CD8-positive, alpha-beta memory T cell (primary cell): ENCODE measurements at regions not wholly inside any gene's neighbourhood (a gene's known extent, or its start where the extent isn't known, plus 50 kb on each side); places are given as distances from the start of the nearest gene placed in this dataset.

Experiments
- CTCF ChIA-PET: fragments of 350-600 bp; sonication (Branson Sonifier 250); formaldehyde crosslinking; loops from one replicate; lab custom pipeline; 2021; ENCODE audit warnings: antibody characterized with exemption; lab: Charles Lee
- POLR2A ChIA-PET: fragments of 350-600 bp; sonication (Branson Sonifier 250); formaldehyde crosslinking; loops from one replicate; lab custom pipeline; 2021; ENCODE audit warnings: antibody characterized with exemption; lab: Charles Lee
- DNase-seq, 5 donors: peaks; one replicate each; pipeline versions ENCODE4 v3.0.0 to v3.0.0-alpha.2; 2020 to 2022; ENCODE audit warnings: mixed read lengths in 1 of 5
- H3K27ac ChIP-seq: one replicate; pipeline ENCODE4 v1.7.0; 2013; ENCODE audit warnings: low read depth, mild to moderate bottlenecking, low read length, moderate library complexity
- H3K27me3 ChIP-seq: 2 replicates; pipeline ENCODE4 v1.7.0; 2013; ENCODE audit warnings: low read length, mild to moderate bottlenecking; ENCODE audit not compliant: insufficient read depth, poor library complexity, severe bottlenecking
- H3K36me3 ChIP-seq: 2 replicates; pipeline ENCODE4 v1.7.0; 2013; ENCODE audit warnings: mild to moderate bottlenecking, low read length, moderate library complexity; ENCODE audit not compliant: insufficient read depth
- H3K4me1 ChIP-seq: 2 replicates; pipeline ENCODE4 v1.7.0; 2013; ENCODE audit warnings: mild to moderate bottlenecking, low read length, moderate library complexity; ENCODE audit not compliant: insufficient read depth
- H3K4me3 ChIP-seq: 2 replicates; pipeline ENCODE4 v1.7.0; 2013; ENCODE audit warnings: mild to moderate bottlenecking, low read length
- H3K9me3 ChIP-seq: 2 replicates; pipeline ENCODE4 v1.7.0; 2013; ENCODE audit warnings: mild to moderate bottlenecking, low read length
- H3K27ac Mint-ChIP-seq, 8 donors: one replicate each; pipeline ENCODE4 v1.8.0; 2020 to 2021; ENCODE audit warnings: mixed read lengths in 8 of 8, mild to moderate bottlenecking in 6 of 8, inconsistent platforms in 3 of 8, moderate library complexity in 3 of 8
- H3K27me3 Mint-ChIP-seq, 2 donors: one replicate each; pipeline ENCODE4 v1.8.0; 2020 to 2021; ENCODE audit warnings: mixed read lengths in 2 of 2, mild to moderate bottlenecking in 1 of 2, moderate library complexity in 1 of 2
- H3K36me3 Mint-ChIP-seq, 3 donors: one replicate each; pipeline ENCODE4 v1.8.0; 2020 to 2021; ENCODE audit warnings: mixed read lengths in 3 of 3, inconsistent platforms in 1 of 3, mild to moderate bottlenecking in 1 of 3
- H3K4me1 Mint-ChIP-seq, 3 donors: one replicate each; pipeline ENCODE4 v1.8.0; 2020 to 2021; ENCODE audit warnings: mixed read lengths in 3 of 3, inconsistent platforms in 1 of 3, mild to moderate bottlenecking in 1 of 3
- H3K4me3 Mint-ChIP-seq, 7 donors: one replicate each; pipeline ENCODE4 v1.8.0; 2020 to 2021; ENCODE audit warnings: mixed read lengths in 7 of 7, mild to moderate bottlenecking in 6 of 7, moderate library complexity in 4 of 7, inconsistent platforms in 2 of 7
- H3K9me3 Mint-ChIP-seq, 5 donors: one replicate each; pipeline ENCODE4 v1.8.0; 2020 to 2022; ENCODE audit warnings: mixed read lengths in 5 of 5, mild to moderate bottlenecking in 3 of 5, moderate library complexity in 2 of 5, inconsistent platforms in 1 of 5

DNA sequence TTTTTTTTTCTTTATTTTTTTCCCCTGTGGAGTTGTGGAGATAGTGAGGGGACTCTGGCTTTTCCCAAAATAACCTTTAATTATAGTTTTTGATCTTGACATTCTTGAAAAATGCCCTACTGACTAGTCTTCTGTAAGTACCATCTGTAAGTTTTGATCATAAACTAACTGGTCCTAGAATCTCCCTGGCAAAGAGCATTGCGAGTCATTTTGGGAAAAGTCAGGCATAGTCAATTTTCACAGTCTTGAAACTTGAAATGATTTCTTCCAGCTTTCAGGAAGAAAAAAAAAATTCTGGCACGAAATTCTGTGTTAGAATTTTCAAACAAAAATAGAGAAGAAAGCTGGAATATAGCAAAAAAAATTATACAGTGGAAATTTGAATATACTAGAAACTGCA, 181.2 kb upstream of the SNX7 start:
- Mint-ChIP-seq H3K4me3 (no peak overlapping the region), H3K27me3 (peaks cover 11 to 25% of the 10 kb centered on the region in 2 donors), H3K4me1 (no peaks in the 10 kb centered on the region), H3K27ac (no peak overlapping the region), H3K36me3 (no peaks in the 10 kb centered on the region), H3K9me3 (no peaks in the 10 kb centered on the region)
- Histone ChIP-seq H3K27ac (no peak overlapping the region), H3K4me1 (no peaks in the 10 kb centered on the region), H3K27me3 (no peaks in the 10 kb centered on the region), H3K4me3 (no peak overlapping the region), H3K9me3 (no peaks in the 10 kb centered on the region), H3K36me3 (no peaks in the 10 kb centered on the region)
- no peak for DNase-seq
- ChIA-PET POLR2A (no interaction called here), CTCF (no interaction called here)

DNA sequence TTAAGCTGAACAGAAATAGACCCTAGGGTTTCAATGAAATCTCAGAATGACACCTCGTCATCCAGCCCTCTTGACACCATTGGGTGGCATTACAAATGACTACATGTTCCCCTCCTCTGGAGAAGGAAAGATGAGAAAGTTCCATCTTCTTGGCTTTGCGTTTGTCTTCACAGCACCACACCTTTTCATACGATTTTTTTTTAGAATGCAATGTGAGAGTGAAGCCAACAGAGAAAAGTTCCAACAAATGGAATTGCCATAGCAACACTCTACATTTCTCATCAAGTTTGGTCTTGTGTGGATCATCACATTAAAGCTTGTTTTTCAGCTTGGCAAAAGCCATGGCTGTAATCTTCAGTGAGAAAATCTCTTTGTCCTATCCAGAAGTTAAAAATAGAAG, 183.4 kb upstream of the SNX7 start:
- Histone ChIP-seq H3K36me3 (no peaks in the 10 kb centered on the region), H3K4me3 (no peak overlapping the region), H3K4me1 (no peaks in the 10 kb centered on the region), H3K9me3 (no peaks in the 10 kb centered on the region), H3K27ac (no peak overlapping the region), H3K27me3 (no peaks in the 10 kb centered on the region)
- H3K36me3 Mint-ChIP-seq: no peaks in the 10 kb centered on the region
- H3K4me1 Mint-ChIP-seq: no peaks in the 10 kb centered on the region
- no peaks in the 10 kb centered on the region for H3K9me3 Mint-ChIP-seq
- ChIA-PET CTCF (no interaction called here), POLR2A (no interaction called here)
- H3K4me3 Mint-ChIP-seq: no peak overlapping the region
- no peak for DNase-seq
- no peak overlapping the region for H3K27ac Mint-ChIP-seq
- H3K27me3 Mint-ChIP-seq: peaks cover 11 to 25% of the 10 kb centered on the region in 2 donors

DNA sequence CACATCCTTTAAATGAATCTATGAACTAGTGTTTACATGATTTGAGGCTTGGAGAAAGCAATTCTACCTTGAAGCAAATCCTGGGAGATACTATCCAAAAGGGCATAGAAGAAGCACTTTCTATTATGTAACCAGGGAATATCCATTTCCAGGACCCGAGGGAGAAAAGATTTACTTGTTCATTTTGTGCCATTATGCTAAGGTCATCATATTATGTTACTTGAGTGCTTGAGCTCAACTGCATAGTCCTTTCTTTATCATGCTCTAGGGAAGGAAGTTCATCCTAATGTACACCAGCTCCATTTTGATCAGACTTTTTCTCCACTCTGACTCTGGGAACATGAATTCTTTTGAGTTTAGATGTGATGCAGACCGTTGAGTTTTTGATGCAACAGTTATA, 188.6 kb upstream of the SNX7 start:
- CTCF ChIA-PET: interaction anchor here (0.6 kb wide), 1 partner anchor 1087 kb away, joined by 3 read pairs; no protein-coding TSS in a partner anchor
- H3K27ac ChIP-seq: no peak overlapping the region
- H3K27me3 ChIP-seq: no peaks in the 10 kb centered on the region
- DNase-seq: no peak
- H3K36me3 ChIP-seq: no peaks in the 10 kb centered on the region
- H3K4me3 ChIP-seq: no peak overlapping the region
- POLR2A ChIA-PET: no interaction called here
- H3K27ac Mint-ChIP-seq: no peak overlapping the region
- no peaks in the 10 kb centered on the region for H3K4me1 ChIP-seq
- no peaks in the 10 kb centered on the region for H3K9me3 Mint-ChIP-seq
- no peak overlapping the region for H3K4me3 Mint-ChIP-seq
- H3K9me3 ChIP-seq: no peaks in the 10 kb centered on the region
- H3K36me3 Mint-ChIP-seq: no peaks in the 10 kb centered on the region
- no peaks in the 10 kb centered on the region for H3K4me1 Mint-ChIP-seq
- H3K27me3 Mint-ChIP-seq: peaks cover 0 to 9% of the 10 kb centered on the region in 2 donors

DNA sequence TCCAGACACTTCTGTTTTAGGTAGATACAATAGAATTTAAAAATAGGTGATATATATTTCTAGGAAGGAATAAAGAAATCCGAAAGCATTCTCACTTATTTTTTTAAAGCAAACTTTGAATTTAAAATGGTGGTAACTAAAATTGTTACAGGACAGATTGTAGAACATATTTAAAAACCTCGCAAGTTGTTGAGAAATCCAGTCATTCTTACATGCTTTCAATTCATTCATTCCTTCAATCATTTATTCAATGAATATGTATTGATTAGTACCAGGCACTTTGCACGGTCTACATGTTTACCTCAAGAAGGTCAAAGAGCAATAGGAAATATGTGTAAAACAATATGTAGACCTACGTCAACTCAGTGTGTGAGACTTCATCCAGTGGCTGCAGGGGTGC, 189.9 kb upstream of the SNX7 start:
- DNase-seq: no peak
- Histone ChIP-seq H3K4me1 (no peaks in the 10 kb centered on the region), H3K27me3 (no peaks in the 10 kb centered on the region), H3K9me3 (no peaks in the 10 kb centered on the region), H3K27ac (no peak overlapping the region), H3K4me3 (no peak overlapping the region), H3K36me3 (no peaks in the 10 kb centered on the region)
- Mint-ChIP-seq H3K4me1 (peaks cover 0 to 2% (median 0%) of the 10 kb centered on the region in 3 donors), H3K9me3 (no peaks in the 10 kb centered on the region), H3K4me3 (no peak overlapping the region), H3K27ac (no peak overlapping the region), H3K36me3 (no peaks in the 10 kb centered on the region), H3K27me3 (peaks cover under 1 to 4% of the 10 kb centered on the region in 2 donors)
- POLR2A ChIA-PET: no interaction called here
- CTCF ChIA-PET: no interaction called here

DNA sequence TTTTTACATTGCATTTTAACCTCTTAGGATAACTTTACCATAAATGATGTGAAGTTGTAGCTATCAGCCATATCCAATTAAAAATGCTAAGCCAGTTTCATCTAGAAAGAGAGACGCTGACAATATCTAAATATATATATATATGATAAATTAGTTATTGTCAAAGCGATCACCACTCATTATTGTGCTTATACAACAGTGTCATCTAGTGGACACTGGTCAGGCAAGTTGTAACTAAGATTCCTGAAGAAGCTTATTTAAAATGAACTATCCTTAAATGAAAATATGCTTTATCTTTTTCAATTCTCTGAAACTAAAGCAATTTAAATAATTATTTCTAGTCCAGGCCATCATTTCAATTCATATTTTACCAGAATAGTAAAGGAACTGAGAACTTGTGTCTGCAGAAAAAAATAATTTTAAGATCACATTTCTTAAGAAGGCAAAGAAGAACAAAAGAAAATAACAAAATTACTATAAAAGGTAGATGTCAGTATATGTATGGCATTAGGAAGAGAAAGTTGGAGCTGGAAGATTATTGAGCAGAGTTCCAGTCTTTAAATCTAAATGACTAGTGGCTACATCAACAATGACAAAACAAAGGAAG, 193.3 kb upstream of the SNX7 start:
- Histone ChIP-seq H3K36me3 (no peaks in the 10 kb centered on the region), H3K4me3 (no peak overlapping the region), H3K27me3 (no peaks in the 10 kb centered on the region), H3K4me1 (no peaks in the 10 kb centered on the region), H3K9me3 (no peaks in the 10 kb centered on the region), H3K27ac (no peak overlapping the region)
- H3K4me3 Mint-ChIP-seq: no peak overlapping the region
- no peak overlapping the region for H3K27ac Mint-ChIP-seq
- H3K27me3 Mint-ChIP-seq: peaks cover 0 to 1% of the 10 kb centered on the region in 2 donors
- peak in 1 of 5 donors; percentile 29 for DNase-seq
- H3K9me3 Mint-ChIP-seq: no peaks in the 10 kb centered on the region
- H3K4me1 Mint-ChIP-seq: peaks cover 0 to 2% (median 0%) of the 10 kb centered on the region in 3 donors
- POLR2A ChIA-PET: no interaction called here
- CTCF ChIA-PET: interaction anchor here (1.0 to 1.1 kb wide), 2 partner anchors 417 to 522 kb away, joined by 3 read pairs; no protein-coding TSS in a partner anchor
- H3K36me3 Mint-ChIP-seq: no peaks in the 10 kb centered on the region

DNA sequence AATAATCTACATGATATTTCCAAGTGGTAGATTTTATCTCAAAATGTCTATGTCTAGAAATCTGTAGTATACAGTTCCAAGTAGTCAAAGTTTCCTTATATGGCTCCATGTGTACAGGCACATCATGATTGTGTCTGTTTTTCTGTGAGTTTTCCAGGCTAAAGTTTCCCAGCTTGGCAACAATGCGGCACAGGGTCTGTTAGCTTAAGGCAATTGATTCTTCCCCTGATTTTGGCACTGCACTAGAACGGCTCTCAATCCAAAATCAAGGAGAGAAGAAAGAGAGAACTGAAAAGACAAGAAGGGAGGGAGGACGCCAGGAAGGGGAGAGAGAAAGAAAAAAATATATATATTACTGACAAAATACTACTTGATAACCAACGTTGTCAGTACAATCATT, 193.9 kb upstream of the SNX7 start:
- no peak for DNase-seq
- H3K9me3 ChIP-seq: no peaks in the 10 kb centered on the region
- H3K36me3 ChIP-seq: no peaks in the 10 kb centered on the region
- peaks cover 0 to 1% of the 10 kb centered on the region in 2 donors for H3K27me3 Mint-ChIP-seq
- no peaks in the 10 kb centered on the region for H3K9me3 Mint-ChIP-seq
- H3K4me3 Mint-ChIP-seq: no peak overlapping the region
- H3K36me3 Mint-ChIP-seq: no peaks in the 10 kb centered on the region
- no peak overlapping the region for H3K4me3 ChIP-seq
- H3K4me1 Mint-ChIP-seq: peaks cover 0 to 2% (median 0%) of the 10 kb centered on the region in 3 donors
- H3K27ac Mint-ChIP-seq: no peak overlapping the region
- H3K4me1 ChIP-seq: no peaks in the 10 kb centered on the region
- ChIA-PET CTCF (no interaction called here), POLR2A (no interaction called here)
- no peaks in the 10 kb centered on the region for H3K27me3 ChIP-seq
- no peak overlapping the region for H3K27ac ChIP-seq

DNA sequence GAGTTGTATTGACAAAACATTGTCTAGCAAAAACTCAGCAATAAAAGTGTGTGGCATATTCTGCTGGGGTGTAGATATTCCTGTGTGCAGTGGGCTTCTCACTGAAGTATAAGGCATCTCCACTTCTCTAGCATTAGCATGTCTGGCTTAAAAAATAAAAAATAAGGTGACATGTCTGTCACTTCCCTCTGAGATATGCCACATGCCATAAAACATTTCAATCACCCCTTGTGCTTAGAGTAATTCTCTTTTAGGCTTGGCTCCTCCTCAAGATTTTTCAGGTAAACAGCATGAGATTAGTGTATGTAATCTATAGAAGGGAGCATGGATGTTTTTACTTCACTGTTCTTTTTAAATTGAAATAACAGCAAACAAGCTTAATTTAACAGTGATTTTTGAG, 194.4 kb upstream of the SNX7 start:
- Mint-ChIP-seq H3K4me1 (peaks cover 0 to 2% (median 0%) of the 10 kb centered on the region in 3 donors), H3K4me3 (no peak overlapping the region), H3K9me3 (no peaks in the 10 kb centered on the region), H3K36me3 (no peaks in the 10 kb centered on the region), H3K27ac (no peak overlapping the region), H3K27me3 (peaks cover 0 to 1% of the 10 kb centered on the region in 2 donors)
- Histone ChIP-seq H3K27me3 (no peaks in the 10 kb centered on the region), H3K36me3 (no peaks in the 10 kb centered on the region), H3K4me1 (no peaks in the 10 kb centered on the region), H3K9me3 (no peaks in the 10 kb centered on the region), H3K27ac (no peak overlapping the region), H3K4me3 (no peak overlapping the region)
- no peak for DNase-seq
- ChIA-PET CTCF (no interaction called here), POLR2A (no interaction called here)

DNA sequence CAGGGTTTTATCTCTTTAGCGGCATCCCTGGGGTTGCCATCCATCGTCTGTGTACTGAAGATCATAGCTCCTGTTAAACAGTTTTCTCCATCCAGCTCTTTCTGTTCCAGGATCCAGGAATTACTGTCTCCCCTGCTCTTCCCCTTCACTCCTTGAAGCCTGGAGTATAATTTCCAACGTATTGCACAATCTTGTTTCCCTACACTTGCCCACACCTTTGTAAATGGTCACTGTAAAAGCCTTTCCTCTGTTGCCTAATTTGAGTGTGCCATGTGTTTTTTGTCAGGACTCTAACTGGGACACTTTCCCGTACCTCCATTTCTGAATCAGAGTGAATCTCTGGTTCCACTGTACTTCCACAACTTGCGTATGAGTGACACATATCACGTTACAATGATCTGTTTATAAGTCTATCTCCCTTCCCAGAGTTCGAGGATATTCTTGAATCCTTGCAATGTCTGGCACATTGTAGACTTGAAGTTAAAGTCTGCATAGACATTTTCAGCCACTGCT, 199.6 kb upstream of the SNX7 start:
- Mint-ChIP-seq H3K9me3 (no peaks in the 10 kb centered on the region), H3K27ac (no peak overlapping the region), H3K4me3 (no peak overlapping the region), H3K36me3 (no peaks in the 10 kb centered on the region), H3K27me3 (peaks cover 1 to 3% of the 10 kb centered on the region in 2 donors), H3K4me1 (no peaks in the 10 kb centered on the region)
- Histone ChIP-seq H3K27me3 (no peaks in the 10 kb centered on the region), H3K9me3 (no peaks in the 10 kb centered on the region), H3K4me3 (no peak overlapping the region), H3K36me3 (no peaks in the 10 kb centered on the region), H3K4me1 (no peaks in the 10 kb centered on the region), H3K27ac (no peak overlapping the region)
- CTCF ChIA-PET: no interaction called here
- no peak for DNase-seq
- POLR2A ChIA-PET: no interaction called here
